ENCODE measurements at regions not wholly inside any gene's neighbourhood (a gene's known extent, or its start where the extent isn't known, plus 50 kb on each side); places are given as distances from the start of the nearest gene placed in this dataset.

- no peak for DNase-seq (ENCODE audit: low read depth)
- H3K4me3 ChIP-seq (ENCODE audit: low read depth, low read length) = no peak overlapping the region
- no peak for TF ChIP-seq CTCF (conservative IDR thresholded peaks at IDR 0.05; ENCODE audit: low read depth, low read length)
Observed at GRCh38 chr10:125398270-125398669, 237.9 kb upstream of the CTBP2 start.

GRCh38 chr10:125397608-125398007 is 237.2 kb upstream of the CTBP2 start:
- DNase-seq (ENCODE audit: low read depth) = no peak
- TF ChIP-seq CTCF (conservative IDR thresholded peaks at IDR 0.05; ENCODE audit: low read depth, low read length) = no peak
- no peak overlapping the region for H3K4me3 ChIP-seq (ENCODE audit: low read depth, low read length)

- no peak for TF ChIP-seq CTCF (conservative IDR thresholded peaks at IDR 0.05; ENCODE audit: low read depth, low read length)
- DNase-seq (ENCODE audit: low read depth) = no peak
- H3K4me3 ChIP-seq (ENCODE audit: low read depth, low read length) = no peak overlapping the region
Observed at GRCh38 chr10:125396676-125397075, 236.3 kb upstream of the CTBP2 start.

GRCh38 chr10:125392609-125393008 is 232.2 kb upstream of the CTBP2 start:
- TF ChIP-seq CTCF (conservative IDR thresholded peaks at IDR 0.05; ENCODE audit: low read depth, low read length) = no peak
- DNase-seq (ENCODE audit: low read depth) = no peak
- H3K4me3 ChIP-seq (ENCODE audit: low read depth, low read length) = no peak overlapping the region

GRCh38 chr10:125392154-125392553 is 231.8 kb upstream of the CTBP2 start:
- DNase-seq (ENCODE audit: low read depth) = no peak
- no peak for TF ChIP-seq CTCF (conservative IDR thresholded peaks at IDR 0.05; ENCODE audit: low read depth, low read length)
- H3K4me3 ChIP-seq (ENCODE audit: low read depth, low read length) = no peak overlapping the region

GRCh38 chr10:125389648-125390047 is 229.3 kb upstream of the CTBP2 start:
- no peak for DNase-seq (ENCODE audit: low read depth)
- no peak for TF ChIP-seq CTCF (conservative IDR thresholded peaks at IDR 0.05; ENCODE audit: low read depth, low read length)
- H3K4me3 ChIP-seq (ENCODE audit: low read depth, low read length) = no peak overlapping the region

GRCh38 chr10:125379592-125379991 is 219.2 kb upstream of the CTBP2 start:
- no peak for TF ChIP-seq CTCF (conservative IDR thresholded peaks at IDR 0.05; ENCODE audit: low read depth, low read length)
- no peak overlapping the region for H3K4me3 ChIP-seq (ENCODE audit: low read depth, low read length)
- DNase-seq (ENCODE audit: low read depth) = no peak
